Keratinocyte (primary cell): ENCODE measurements at regions not wholly inside any gene's neighbourhood (a gene's known extent, or its start where the extent isn't known, plus 50 kb on each side); places are given as distances from the start of the nearest gene placed in this dataset.

Source experiments
- CTCF ChIP-seq, 3 experiments: IDR thresholded peaks in 1 of 3; conservative IDR thresholded peaks in 1 of 3; optimal IDR thresholded peaks in 1 of 3; 2 replicates in 2 of 3; 3 replicates in 1 of 3; pipeline versions ENCODE3 to v1.5.1; 2011; ENCODE audit warnings: low read length in 3 of 3, mild to moderate bottlenecking in 3 of 3, moderate library complexity in 2 of 3, control low read depth in 1 of 3, inconsistent platforms in 1 of 3; ENCODE audit not compliant: insufficient read depth in 2 of 3; ENCODE audit errors: extremely low read depth in 1 of 3
- EZH2 ChIP-seq: IDR thresholded peaks from one replicate; pipeline ENCODE4 v1.6.1; 2012; ENCODE audit warnings: inconsistent platforms, mild to moderate bottlenecking, low read length, moderate library complexity

DNA sequence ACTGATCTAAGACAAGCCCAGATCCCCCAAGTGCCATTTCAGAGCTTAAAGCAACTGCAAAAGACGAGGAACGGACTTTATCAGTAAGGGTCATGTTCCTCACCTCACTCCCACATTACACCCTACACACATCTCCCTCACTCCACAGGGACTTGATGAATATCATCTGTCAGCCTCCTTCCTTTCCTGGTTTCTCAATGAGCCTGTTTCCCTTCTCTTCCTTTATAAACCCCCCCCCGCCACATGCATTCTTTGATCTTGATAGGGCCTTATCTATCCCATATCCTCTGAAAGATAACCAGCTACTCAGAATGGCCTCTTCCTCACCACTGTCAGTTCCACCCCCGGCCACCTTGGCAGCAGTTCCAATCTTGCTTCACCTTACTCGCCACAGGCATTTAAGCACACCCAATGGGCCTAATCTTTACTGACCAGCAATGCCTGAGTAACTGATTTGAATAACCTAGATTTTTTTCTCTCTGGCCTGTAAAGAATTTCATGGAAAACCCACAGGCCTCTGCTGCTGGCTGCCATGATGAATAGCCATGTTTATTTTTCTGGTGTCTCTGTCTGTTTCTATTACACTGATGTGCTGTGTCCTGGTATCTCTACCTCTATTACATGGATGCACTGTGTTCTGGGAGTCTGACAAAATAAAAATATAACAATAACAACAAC lies 138.7 kb downstream of the PHLDA1 start:
- TF ChIP-seq CTCF (optimal IDR thresholded peaks at IDR 0.05 in 1 of 3, IDR thresholded peaks at IDR 0.05 in 1 of 3, conservative IDR thresholded peaks at IDR 0.05 in 1 of 3; ENCODE audit: extremely low read depth in 1 of 3, insufficient read depth in 2 of 3, low read length in 3 of 3) (no peak), EZH2 (no peak)
